ENCODE measurements at regions not wholly inside any gene's neighbourhood (a gene's known extent, or its start where the extent isn't known, plus 50 kb on each side); places are given as distances from the start of the nearest gene placed in this dataset.
"Not testable (repeated sequence)": the region's sequence is repeated elsewhere in the genome, so short reads cannot be mapped to it uniquely, and the experiment has no call there.

- Histone ChIP-seq H3K9me3 (no peaks in the 10 kb centered on the region), H3K4me1 (no peaks in the 10 kb centered on the region), H3K27ac (no peak overlapping the region), H3K27me3 (no peaks in the 10 kb centered on the region), H3K4me3 (no peak overlapping the region), H3K36me3 (no peaks in the 10 kb centered on the region)
- intact Hi-C loops (cut with DNase I): no loop called here
- TF ChIP-seq, protein P1, sequence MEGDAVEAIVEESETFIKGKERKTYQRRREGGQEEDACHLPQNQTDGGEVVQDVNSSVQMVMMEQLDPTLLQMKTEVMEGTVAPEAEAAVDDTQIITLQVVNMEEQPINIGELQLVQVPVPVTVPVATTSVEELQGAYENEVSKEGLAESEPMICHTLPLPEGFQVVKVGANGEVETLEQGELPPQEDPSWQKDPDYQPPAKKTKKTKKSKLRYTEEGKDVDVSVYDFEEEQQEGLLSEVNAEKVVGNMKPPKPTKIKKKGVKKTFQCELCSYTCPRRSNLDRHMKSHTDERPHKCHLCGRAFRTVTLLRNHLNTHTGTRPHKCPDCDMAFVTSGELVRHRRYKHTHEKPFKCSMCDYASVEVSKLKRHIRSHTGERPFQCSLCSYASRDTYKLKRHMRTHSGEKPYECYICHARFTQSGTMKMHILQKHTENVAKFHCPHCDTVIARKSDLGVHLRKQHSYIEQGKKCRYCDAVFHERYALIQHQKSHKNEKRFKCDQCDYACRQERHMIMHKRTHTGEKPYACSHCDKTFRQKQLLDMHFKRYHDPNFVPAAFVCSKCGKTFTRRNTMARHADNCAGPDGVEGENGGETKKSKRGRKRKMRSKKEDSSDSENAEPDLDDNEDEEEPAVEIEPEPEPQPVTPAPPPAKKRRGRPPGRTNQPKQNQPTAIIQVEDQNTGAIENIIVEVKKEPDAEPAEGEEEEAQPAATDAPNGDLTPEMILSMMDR (IDR thresholded peaks at IDR 0.05): no peak
- no peak for DNase-seq (ENCODE audit: low spot score in 2 of 2)
These were observed 2335.5 kb downstream of the TP53TG3F start for GRCh38 chr16:35794896-35795295.

DNA sequence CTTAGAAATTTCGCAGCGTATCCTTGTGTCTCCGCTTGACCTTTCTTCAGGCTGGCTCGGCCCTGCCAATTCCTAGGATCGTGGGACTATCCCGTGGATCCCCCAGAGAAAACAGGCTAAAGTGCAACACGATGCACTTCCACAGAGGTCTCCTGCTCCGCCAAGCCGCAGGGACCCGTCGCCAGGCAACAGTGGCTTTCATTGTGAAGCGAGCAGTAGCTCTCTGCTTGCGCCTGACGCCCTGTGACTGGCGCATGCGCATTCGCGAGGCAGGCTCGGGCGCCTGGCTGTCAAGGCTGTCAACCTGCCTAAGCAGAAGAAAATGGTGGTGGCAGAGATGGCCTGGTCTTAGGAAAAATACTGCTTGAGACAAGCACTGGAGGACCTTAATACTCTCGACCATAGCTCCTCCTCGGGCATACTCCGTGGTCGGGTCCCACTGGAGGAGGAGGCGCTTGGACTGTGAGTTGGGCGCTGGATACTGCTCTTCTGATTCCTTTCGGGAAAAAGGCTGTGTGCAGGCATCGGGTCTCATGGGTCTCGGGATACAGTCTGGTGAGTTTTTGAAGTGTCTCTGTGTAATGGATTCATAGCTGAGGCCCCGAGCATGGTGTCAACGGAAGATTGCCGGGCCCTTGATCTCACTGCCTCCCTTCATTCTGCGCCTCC, 2336.1 kb downstream of the TP53TG3F start:
- intact Hi-C loops (cut with DNase I): no loop called here
- no peaks in the 10 kb centered on the region for H3K36me3 ChIP-seq
- TF ChIP-seq, protein P1 (IDR thresholded peaks at IDR 0.05): no peak
- H3K4me1 ChIP-seq: no peaks in the 10 kb centered on the region
- no peak overlapping the region for H3K4me3 ChIP-seq
- DNase-seq (ENCODE audit: low spot score in 2 of 2): no peak
- H3K27ac ChIP-seq: no peak overlapping the region
- H3K9me3 ChIP-seq: no peaks in the 10 kb centered on the region
- H3K27me3 ChIP-seq: no peaks in the 10 kb centered on the region

GRCh38 chr16:35797811-35798210, 2338.4 kb downstream of the TP53TG3F start:
- no peaks in the 10 kb centered on the region for H3K9me3 ChIP-seq
- no peak for DNase-seq (ENCODE audit: low spot score in 2 of 2)
- H3K27ac ChIP-seq: no peak overlapping the region
- TF ChIP-seq, protein P1 (IDR thresholded peaks at IDR 0.05): no peak
- no peaks in the 10 kb centered on the region for H3K36me3 ChIP-seq
- H3K4me1 ChIP-seq: no peaks in the 10 kb centered on the region
- intact Hi-C loops (cut with DNase I): no loop called here
- H3K4me3 ChIP-seq: no peak overlapping the region
- H3K27me3 ChIP-seq: no peaks in the 10 kb centered on the region

GRCh38 chr16:35798885-35799426, 2339.5 kb downstream of the TP53TG3F start:
- Histone ChIP-seq H3K36me3 (no peaks in the 10 kb centered on the region), H3K4me3 (no peak overlapping the region), H3K27me3 (no peaks in the 10 kb centered on the region), H3K9me3 (no peaks in the 10 kb centered on the region), H3K4me1 (no peaks in the 10 kb centered on the region), H3K27ac (no peak overlapping the region)
- TF ChIP-seq, protein P1 (IDR thresholded peaks at IDR 0.05): no peak
- DNase-seq (ENCODE audit: low spot score in 2 of 2): no peak
- intact Hi-C loops (cut with DNase I): no loop called here

GRCh38 chr16:35804465-35804864, 2345.1 kb downstream of the TP53TG3F start:
- intact Hi-C loops (cut with DNase I); DNase-seq (ENCODE audit: low spot score in 2 of 2); H3K27ac ChIP-seq; H3K27me3 ChIP-seq; H3K4me1 ChIP-seq; H3K36me3 ChIP-seq; H3K4me3 ChIP-seq; H3K9me3 ChIP-seq: not testable (repeated sequence)

DNA sequence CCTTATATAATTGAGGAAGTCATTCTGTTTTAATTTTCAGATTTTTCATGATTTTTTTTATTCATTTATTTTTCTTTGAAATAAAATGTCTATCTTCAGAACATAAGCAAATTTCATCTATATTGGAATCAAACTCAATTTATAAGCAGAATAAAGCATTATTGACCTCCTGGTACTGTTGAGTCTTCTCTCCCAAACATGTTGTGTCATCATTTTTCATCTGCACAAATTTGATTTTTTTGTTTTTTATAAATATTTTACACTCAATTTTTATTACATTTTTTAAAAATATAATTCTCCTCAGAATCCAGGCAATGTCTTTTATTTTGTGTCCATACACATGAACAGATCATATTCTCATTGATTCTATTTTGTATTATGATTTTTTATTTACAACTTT, 2363.9 kb downstream of the TP53TG3F start:
- no peaks in the 10 kb centered on the region for H3K4me1 ChIP-seq
- no peaks in the 10 kb centered on the region for H3K27me3 ChIP-seq
- no peaks in the 10 kb centered on the region for H3K36me3 ChIP-seq
- TF ChIP-seq, protein P1 (IDR thresholded peaks at IDR 0.05): no peak
- no peak overlapping the region for H3K27ac ChIP-seq
- intact Hi-C loops (cut with DNase I): no loop called here
- no peak for DNase-seq (ENCODE audit: low spot score in 2 of 2)
- peaks cover 0 to 6% of the 10 kb centered on the region in 2 donors for H3K9me3 ChIP-seq
- H3K4me3 ChIP-seq: no peak overlapping the region
